HG03175 (cell line): ENCODE measurements at regions not wholly inside any gene's neighbourhood (a gene's known extent, or its start where the extent isn't known, plus 50 kb on each side); places are given as distances from the start of the nearest gene placed in this dataset.

Experiments used
- ATAC-seq: cut with Tn5 transposase; IDR thresholded peaks from one replicate; pipeline ENCODE4 v1.9.1; 2021; ENCODE audit warnings: mild to moderate bottlenecking, moderate library complexity; ENCODE audit not compliant: unreplicated experiment

GRCh38 chr6:88263591-88263990 is 97.4 kb upstream of the CNR1 start:
- ATAC-seq, result no peak

GRCh38 chr6:88262332-88262731 is 96.2 kb upstream of the CNR1 start:
- no peak for ATAC-seq

GRCh38 chr6:88251301-88251700 is 85.2 kb upstream of the CNR1 start:
- no peak for ATAC-seq

GRCh38 chr6:88248709-88249321 is 82.7 kb upstream of the CNR1 start:
- ATAC-seq, result no peak

- no peak for ATAC-seq
Observed at GRCh38 chr6:88246654-88247053, 80.5 kb upstream of the CNR1 start.

GRCh38 chr6:88244721-88245120 is 78.6 kb upstream of the CNR1 start:
- no peak for ATAC-seq

DNA sequence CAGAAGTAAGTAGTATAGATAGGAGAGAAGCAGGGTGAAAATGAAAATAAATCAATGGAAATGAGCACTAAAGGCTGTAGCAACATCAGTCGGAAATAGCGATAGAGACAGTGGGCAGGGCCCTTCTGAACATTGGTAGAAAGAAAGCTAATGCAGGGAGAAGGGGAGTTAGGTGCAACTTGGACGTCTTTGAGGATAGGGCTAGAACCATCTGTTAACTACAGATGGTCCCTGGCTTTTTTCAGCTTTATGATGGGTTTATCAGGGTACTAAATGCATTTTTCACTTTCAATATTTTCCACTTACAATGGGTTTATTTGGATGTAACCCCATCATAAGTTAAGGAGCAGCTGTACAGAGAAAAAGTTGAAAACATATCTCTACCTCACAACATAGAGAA is 72.8 kb upstream of the CNR1 start:
- no peak for ATAC-seq

GRCh38 chr6:88238065-88238464 is 71.9 kb upstream of the CNR1 start:
- ATAC-seq, result no peak

GRCh38 chr6:88236612-88237360 is 70.6 kb upstream of the CNR1 start:
- ATAC-seq, result no peak

- ATAC-seq, result no peak
Observed at GRCh38 chr6:88232753-88233152, 66.6 kb upstream of the CNR1 start.

DNA sequence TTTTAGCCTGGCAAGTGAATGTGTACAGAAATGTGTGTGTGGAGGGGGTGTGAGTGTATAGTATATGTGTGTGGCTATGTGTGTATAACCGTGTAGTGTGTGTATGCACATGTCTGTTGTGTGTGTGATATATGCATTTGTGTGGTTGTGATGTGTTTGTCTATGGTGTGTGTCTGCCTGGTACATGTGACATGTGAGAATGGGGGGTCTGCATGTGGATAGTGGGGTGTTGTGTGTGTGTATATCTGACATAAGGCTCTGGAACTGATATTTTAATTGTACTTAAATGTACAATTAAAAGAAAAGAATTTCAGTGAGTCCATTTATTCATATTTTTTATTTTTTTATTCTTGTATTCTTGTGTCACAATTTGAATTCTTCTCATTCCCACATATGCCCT is 57.2 kb upstream of the CNR1 start:
- no peak for ATAC-seq

GRCh38 chr6:88220493-88220892 is 54.3 kb upstream of the CNR1 start:
- ATAC-seq, result no peak

DNA sequence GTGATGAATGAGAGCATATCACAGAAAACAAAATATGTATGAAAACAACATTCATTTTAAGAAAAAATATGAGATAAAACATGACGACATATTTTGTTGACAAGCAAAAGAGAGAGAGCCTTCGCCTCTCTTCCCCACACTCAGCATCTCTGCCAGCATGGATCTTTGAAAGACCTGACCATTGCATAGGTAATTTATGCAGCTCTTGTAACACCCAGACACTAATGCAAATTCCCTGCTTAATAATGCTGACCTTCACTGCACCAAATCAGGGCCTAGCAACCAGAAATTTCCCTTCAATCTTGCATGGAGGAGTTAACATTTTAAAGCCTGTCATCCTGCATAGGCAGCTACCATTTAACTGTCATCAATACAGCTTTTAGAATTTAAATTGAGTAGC is 50.0 kb upstream of the CNR1 start:
- no peak for ATAC-seq
